Osteoblast (primary cell): ENCODE measurements at regions not wholly inside any gene's neighbourhood (a gene's known extent, or its start where the extent isn't known, plus 50 kb on each side); places are given as distances from the start of the nearest gene placed in this dataset.

Experiments
- DNase-seq: peaks from one replicate; pipeline ENCODE4 v3.0.0; 2011; ENCODE audit warnings: low spot score, mixed read lengths; ENCODE audit not compliant: insufficient read length; ENCODE audit errors: missing footprints
- H2AFZ ChIP-seq: 2 replicates; pipeline ENCODE4 v1.6.0; 2011; ENCODE audit warnings: mild to moderate bottlenecking, low read length
- H3K27ac ChIP-seq: 2 replicates; pipeline ENCODE4 v1.5.1; 2011; ENCODE audit warnings: mild to moderate bottlenecking, low read depth, low read length, moderate library complexity
- H3K27me3 ChIP-seq: 2 replicates; pipeline ENCODE4 v1.6.0; 2012; ENCODE audit warnings: mild to moderate bottlenecking, control low read depth, inconsistent platforms, low read length, moderate library complexity; ENCODE audit not compliant: insufficient read depth
- H3K36me3 ChIP-seq: 2 replicates; pipeline ENCODE4 v1.5.1; 2011; ENCODE audit warnings: mild to moderate bottlenecking, low read length, control low read depth, moderate library complexity; ENCODE audit not compliant: insufficient read depth
- H3K4me1 ChIP-seq: 2 replicates; pipeline ENCODE4 v1.5.1; 2011; ENCODE audit warnings: mild to moderate bottlenecking, low read length, control low read depth, moderate library complexity; ENCODE audit not compliant: insufficient read depth
- H3K4me2 ChIP-seq: 2 replicates; pipeline ENCODE4 v1.6.0; 2011; ENCODE audit warnings: mild to moderate bottlenecking, low read length; ENCODE audit not compliant: insufficient read depth
- H3K4me3 ChIP-seq: fragments of 200-600 bp; sonication (generic); 3 replicates; pipeline ENCODE4 v1.5.1; 2012; ENCODE audit warnings: mild to moderate bottlenecking, low read length, inconsistent platforms; ENCODE audit not compliant: insufficient read depth
- H3K79me2 ChIP-seq: 2 replicates; pipeline ENCODE4 v1.6.0; 2012; ENCODE audit warnings: mild to moderate bottlenecking, low read length, control low read depth, inconsistent platforms; ENCODE audit not compliant: insufficient read depth
- H3K9me3 ChIP-seq: 2 replicates; pipeline ENCODE4 v1.5.1; 2011; ENCODE audit warnings: low read depth, low read length, control low read depth
- H4K20me1 ChIP-seq: 2 replicates; pipeline ENCODE4 v1.6.0; 2012; ENCODE audit warnings: mild to moderate bottlenecking, low read length, control low read depth; ENCODE audit not compliant: insufficient read depth
- TF ChIP-seq, protein P1 (sequence below): IDR thresholded peaks from 2 replicates; pipeline ENCODE4 v1.5.1; 2011; ENCODE audit warnings: mild to moderate bottlenecking, low read depth, low read length, moderate library complexity; ENCODE audit errors: extremely low read depth

DNA sequence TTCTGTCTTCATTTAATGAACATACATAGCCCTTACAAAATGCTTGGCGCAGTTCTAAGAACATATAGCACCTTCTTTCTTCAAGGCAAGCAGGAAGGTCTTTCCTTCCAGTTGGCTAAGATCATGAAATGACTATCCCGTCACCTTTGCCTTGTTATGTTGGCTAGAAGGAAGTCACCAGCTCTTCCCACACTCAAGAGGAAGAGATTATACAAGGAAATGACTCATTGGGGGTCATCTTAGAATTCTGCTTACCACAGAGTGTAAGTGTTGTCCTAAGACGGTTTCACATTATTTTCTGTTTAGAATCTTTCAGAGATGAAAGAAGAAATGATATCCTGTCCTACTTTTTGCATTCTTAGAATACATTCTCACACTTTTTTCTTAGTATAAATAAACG is 808.0 kb upstream of the LUZP2 start:
- no peaks in the 10 kb centered on the region for H3K36me3 ChIP-seq
- no peak for DNase-seq
- H3K9me3 ChIP-seq = no peaks in the 10 kb centered on the region
- no peak overlapping the region for H3K4me2 ChIP-seq
- no peak overlapping the region for H3K27ac ChIP-seq
- H3K27me3 ChIP-seq = no peaks in the 10 kb centered on the region
- H3K79me2 ChIP-seq = no peaks in the 10 kb centered on the region
- no peaks in the 10 kb centered on the region for H4K20me1 ChIP-seq
- TF ChIP-seq, protein P1, sequence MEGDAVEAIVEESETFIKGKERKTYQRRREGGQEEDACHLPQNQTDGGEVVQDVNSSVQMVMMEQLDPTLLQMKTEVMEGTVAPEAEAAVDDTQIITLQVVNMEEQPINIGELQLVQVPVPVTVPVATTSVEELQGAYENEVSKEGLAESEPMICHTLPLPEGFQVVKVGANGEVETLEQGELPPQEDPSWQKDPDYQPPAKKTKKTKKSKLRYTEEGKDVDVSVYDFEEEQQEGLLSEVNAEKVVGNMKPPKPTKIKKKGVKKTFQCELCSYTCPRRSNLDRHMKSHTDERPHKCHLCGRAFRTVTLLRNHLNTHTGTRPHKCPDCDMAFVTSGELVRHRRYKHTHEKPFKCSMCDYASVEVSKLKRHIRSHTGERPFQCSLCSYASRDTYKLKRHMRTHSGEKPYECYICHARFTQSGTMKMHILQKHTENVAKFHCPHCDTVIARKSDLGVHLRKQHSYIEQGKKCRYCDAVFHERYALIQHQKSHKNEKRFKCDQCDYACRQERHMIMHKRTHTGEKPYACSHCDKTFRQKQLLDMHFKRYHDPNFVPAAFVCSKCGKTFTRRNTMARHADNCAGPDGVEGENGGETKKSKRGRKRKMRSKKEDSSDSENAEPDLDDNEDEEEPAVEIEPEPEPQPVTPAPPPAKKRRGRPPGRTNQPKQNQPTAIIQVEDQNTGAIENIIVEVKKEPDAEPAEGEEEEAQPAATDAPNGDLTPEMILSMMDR = no peak
- H3K4me3 ChIP-seq = no peak overlapping the region
- no peaks in the 10 kb centered on the region for H3K4me1 ChIP-seq
- no peak overlapping the region for H2AFZ ChIP-seq

DNA sequence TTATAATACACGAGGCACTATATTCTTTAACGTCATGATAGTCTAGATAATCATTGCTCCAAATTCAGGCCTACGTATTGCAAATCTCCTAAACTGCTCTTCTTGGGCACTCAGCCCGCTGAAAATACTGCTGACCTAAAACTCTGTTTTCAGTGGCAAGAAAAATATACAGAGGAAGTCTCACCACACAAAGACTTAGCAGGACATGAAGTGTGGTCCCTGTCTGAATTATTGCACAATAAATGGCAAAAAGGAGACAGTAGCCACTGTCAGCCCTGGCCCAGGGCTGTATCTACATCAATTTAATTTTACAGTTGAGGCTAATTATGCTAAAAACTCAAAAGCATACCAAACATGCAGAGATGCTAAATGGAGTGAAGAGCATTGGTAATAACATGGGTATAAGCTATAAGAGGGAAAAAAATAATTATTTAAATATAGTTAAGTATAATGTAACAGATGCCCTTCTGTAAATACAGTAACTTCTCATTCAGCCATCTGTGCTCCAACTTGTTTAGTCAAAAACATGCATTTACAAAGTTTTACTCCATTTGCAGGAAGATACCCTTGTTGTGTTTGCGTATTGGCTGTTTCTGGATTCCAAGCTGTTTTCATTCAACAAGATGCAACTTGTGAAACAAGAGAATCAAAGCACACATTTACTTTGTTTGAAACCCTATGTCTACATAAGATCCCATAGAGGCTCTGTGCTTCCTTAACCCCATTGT is 800.0 kb upstream of the LUZP2 start:
- Histone ChIP-seq H3K27me3 (no peaks in the 10 kb centered on the region), H3K27ac (no peak overlapping the region), H3K4me2 (no peak overlapping the region), H3K36me3 (no peaks in the 10 kb centered on the region), H3K4me3 (no peak overlapping the region), H2AFZ (no peak overlapping the region), H3K4me1 (no peaks in the 10 kb centered on the region), H3K79me2 (no peaks in the 10 kb centered on the region), H3K9me3 (no peaks in the 10 kb centered on the region), H4K20me1 (no peaks in the 10 kb centered on the region)
- no peak for DNase-seq
- TF ChIP-seq, protein P1 = no peak

DNA sequence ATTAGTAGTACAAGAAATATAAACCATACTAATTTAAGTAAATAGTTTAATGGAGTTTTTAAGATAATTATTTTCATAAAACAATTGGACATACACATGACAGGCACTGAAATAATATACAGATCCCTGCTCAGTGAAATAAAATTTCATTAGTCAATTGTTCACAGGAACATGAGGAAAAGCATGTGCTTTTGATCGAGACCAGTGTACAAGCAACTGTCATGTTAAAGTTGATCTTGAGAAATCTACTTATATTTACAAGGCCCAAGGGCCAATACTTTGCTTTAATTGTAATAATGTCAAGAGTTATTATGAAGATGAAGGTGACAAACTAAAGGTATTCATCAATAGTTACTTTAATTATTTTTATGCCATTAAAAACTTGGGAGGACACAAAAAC is 792.7 kb upstream of the LUZP2 start:
- no peaks in the 10 kb centered on the region for H3K27me3 ChIP-seq
- H3K4me1 ChIP-seq = no peaks in the 10 kb centered on the region
- H3K4me3 ChIP-seq = no peak overlapping the region
- H2AFZ ChIP-seq = no peak overlapping the region
- no peaks in the 10 kb centered on the region for H4K20me1 ChIP-seq
- H3K79me2 ChIP-seq = no peaks in the 10 kb centered on the region
- no peaks in the 10 kb centered on the region for H3K36me3 ChIP-seq
- H3K4me2 ChIP-seq = no peak overlapping the region
- no peaks in the 10 kb centered on the region for H3K9me3 ChIP-seq
- no peak overlapping the region for H3K27ac ChIP-seq
- no peak for DNase-seq
- TF ChIP-seq, protein P1 = no peak

DNA sequence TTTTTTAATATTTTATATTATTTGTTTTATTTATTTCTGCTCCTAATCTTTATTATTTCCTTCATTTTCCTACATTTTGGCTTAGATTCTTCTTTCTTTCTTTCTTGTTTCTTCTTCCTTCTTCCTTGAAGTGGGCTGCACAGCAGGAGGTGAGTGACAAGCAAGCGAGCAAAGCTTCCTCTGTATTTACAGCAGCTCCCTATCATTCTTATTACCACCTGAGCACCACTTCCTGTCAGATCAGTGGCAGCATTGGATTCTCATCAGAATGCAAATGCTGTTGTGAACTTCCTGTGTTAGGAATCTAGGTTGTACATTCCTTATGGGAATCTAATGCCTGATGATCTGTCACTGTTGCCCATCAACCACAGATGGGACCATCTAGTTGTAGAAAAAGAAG is 784.9 kb upstream of the LUZP2 start:
- Histone ChIP-seq H2AFZ (no peak overlapping the region), H3K36me3 (no peaks in the 10 kb centered on the region), H3K4me1 (no peaks in the 10 kb centered on the region), H4K20me1 (no peaks in the 10 kb centered on the region), H3K79me2 (no peaks in the 10 kb centered on the region), H3K4me2 (no peak overlapping the region), H3K9me3 (no peaks in the 10 kb centered on the region), H3K27me3 (no peaks in the 10 kb centered on the region), H3K27ac (no peak overlapping the region), H3K4me3 (no peak overlapping the region)
- TF ChIP-seq, protein P1 = no peak
- DNase-seq = no peak
